ENCODE measurements at regions not wholly inside any gene's neighbourhood (a gene's known extent, or its start where the extent isn't known, plus 50 kb on each side); places are given as distances from the start of the nearest gene placed in this dataset.

DNA sequence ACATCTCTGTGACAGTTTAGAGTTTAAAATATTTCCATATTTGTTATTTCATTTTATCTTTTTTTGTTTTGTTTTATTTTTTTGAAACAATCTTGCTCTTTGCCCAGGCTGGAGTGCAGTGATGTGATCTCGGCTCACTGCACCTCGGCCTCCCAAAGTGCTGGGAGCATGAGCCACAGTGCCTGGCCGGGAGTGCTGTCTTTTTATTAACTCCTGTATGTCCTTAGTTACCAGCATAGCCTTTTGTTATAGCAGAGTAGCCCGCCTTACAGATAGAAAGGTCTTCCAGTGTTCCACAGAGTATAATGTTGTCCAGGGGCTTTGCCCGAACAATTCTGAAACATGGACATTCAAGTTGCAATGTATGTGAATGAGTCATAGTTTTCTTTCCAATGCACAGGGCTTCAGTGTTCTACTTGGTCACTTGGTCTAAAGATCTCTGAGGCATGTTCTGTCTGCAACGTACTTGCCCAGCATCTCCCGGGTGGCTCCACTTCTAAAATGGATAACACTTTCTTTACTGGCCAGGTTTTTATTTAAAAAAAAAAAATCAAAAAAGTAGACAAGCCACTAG lies 125.6 kb downstream of the KCNJ18 start:
- TF ChIP-seq POLR2AphosphoS5 (IDR thresholded peaks at IDR 0.05; ENCODE audit: low read depth, low read length) (no peak), TCF7L2 (IDR thresholded peaks at IDR 0.05; ENCODE audit: low read depth, low read length) (no peak)
- TF ChIP-seq, protein P1, sequence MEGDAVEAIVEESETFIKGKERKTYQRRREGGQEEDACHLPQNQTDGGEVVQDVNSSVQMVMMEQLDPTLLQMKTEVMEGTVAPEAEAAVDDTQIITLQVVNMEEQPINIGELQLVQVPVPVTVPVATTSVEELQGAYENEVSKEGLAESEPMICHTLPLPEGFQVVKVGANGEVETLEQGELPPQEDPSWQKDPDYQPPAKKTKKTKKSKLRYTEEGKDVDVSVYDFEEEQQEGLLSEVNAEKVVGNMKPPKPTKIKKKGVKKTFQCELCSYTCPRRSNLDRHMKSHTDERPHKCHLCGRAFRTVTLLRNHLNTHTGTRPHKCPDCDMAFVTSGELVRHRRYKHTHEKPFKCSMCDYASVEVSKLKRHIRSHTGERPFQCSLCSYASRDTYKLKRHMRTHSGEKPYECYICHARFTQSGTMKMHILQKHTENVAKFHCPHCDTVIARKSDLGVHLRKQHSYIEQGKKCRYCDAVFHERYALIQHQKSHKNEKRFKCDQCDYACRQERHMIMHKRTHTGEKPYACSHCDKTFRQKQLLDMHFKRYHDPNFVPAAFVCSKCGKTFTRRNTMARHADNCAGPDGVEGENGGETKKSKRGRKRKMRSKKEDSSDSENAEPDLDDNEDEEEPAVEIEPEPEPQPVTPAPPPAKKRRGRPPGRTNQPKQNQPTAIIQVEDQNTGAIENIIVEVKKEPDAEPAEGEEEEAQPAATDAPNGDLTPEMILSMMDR (IDR thresholded peaks at IDR 0.05), result no peak
- TF ChIP-seq, protein P2, sequence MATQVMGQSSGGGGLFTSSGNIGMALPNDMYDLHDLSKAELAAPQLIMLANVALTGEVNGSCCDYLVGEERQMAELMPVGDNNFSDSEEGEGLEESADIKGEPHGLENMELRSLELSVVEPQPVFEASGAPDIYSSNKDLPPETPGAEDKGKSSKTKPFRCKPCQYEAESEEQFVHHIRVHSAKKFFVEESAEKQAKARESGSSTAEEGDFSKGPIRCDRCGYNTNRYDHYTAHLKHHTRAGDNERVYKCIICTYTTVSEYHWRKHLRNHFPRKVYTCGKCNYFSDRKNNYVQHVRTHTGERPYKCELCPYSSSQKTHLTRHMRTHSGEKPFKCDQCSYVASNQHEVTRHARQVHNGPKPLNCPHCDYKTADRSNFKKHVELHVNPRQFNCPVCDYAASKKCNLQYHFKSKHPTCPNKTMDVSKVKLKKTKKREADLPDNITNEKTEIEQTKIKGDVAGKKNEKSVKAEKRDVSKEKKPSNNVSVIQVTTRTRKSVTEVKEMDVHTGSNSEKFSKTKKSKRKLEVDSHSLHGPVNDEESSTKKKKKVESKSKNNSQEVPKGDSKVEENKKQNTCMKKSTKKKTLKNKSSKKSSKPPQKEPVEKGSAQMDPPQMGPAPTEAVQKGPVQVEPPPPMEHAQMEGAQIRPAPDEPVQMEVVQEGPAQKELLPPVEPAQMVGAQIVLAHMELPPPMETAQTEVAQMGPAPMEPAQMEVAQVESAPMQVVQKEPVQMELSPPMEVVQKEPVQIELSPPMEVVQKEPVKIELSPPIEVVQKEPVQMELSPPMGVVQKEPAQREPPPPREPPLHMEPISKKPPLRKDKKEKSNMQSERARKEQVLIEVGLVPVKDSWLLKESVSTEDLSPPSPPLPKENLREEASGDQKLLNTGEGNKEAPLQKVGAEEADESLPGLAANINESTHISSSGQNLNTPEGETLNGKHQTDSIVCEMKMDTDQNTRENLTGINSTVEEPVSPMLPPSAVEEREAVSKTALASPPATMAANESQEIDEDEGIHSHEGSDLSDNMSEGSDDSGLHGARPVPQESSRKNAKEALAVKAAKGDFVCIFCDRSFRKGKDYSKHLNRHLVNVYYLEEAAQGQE (IDR thresholded peaks at IDR 0.05; ENCODE audit: insufficient read depth in 1 of 2, low read depth in 2 of 2, low read length in 1 of 2), result no peak

Data from Panc1 (cell line).